Tibial nerve (tissue), 3 donors: ENCODE measurements at regions not wholly inside any gene's neighbourhood (a gene's known extent, or its start where the extent isn't known, plus 50 kb on each side); places are given as distances from the start of the nearest gene placed in this dataset.

Experiments
- CTCF ChIP-seq, 5 experiments: fragments of 200-600 bp in 3 of 5; fragments of 450-650 bp in 2 of 5; sonication (generic) in 3 of 5; IDR thresholded peaks; one replicate each; pipeline ENCODE4 v1.5.1; 2016 to 2019; ENCODE audit warnings: antibody characterized with exemption in 5 of 5, mild to moderate bottlenecking in 3 of 5, moderate library complexity in 2 of 5
- POLR2A ChIP-seq, 2 donors: fragments of 450-650 bp; IDR thresholded peaks; one replicate each; pipeline ENCODE4 v1.6.1; 2017; ENCODE audit warnings: antibody characterized with exemption in 2 of 2, mild to moderate bottlenecking in 2 of 2, moderate library complexity in 2 of 2

DNA sequence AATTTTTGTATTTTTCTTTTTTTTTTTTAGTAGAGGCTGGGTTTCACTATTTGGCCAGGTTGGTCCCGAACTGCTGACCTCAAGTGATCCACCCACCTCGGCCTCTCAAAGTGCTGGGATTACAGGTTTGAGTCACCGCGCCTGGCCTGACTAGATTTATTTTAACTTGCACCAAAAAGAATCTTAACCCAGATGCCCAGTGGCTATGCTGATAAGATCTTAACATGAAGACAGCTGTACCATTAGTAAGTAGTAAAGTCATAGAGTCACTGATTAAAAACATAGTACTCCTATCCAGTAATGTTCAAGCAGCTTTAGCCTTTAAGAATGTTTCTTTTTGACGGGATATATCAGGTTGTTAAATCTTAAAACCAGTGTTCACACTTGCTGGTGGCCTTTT is 1061.8 kb upstream of the FLRT2 start:
- TF ChIP-seq CTCF (IDR thresholded peaks at IDR 0.05): no peak
- TF ChIP-seq POLR2A (IDR thresholded peaks at IDR 0.05): no peak
